Peyer's patch (tissue), 4 donors: ENCODE measurements at regions not wholly inside any gene's neighbourhood (a gene's known extent, or its start where the extent isn't known, plus 50 kb on each side); places are given as distances from the start of the nearest gene placed in this dataset.

Experiments
- CTCF ChIP-seq, 6 experiments: fragments of 450-650 bp in 4 of 6; fragments of 200-600 bp in 2 of 6; sonication (generic) in 1 of 6; IDR thresholded peaks; one replicate each; pipeline ENCODE4 v1.5.1; 2017 to 2019; ENCODE audit warnings: antibody characterized with exemption in 6 of 6, mild to moderate bottlenecking in 3 of 6, moderate library complexity in 1 of 6
- POLR2A ChIP-seq, 2 donors: fragments of 450-650 bp; IDR thresholded peaks; one replicate each; pipeline ENCODE4 v1.5.1; 2017; ENCODE audit warnings: antibody characterized with exemption in 2 of 2, mild to moderate bottlenecking in 2 of 2, moderate library complexity in 2 of 2

GRCh38 chr13:85492283-85492682 lies 306.9 kb downstream of the SLITRK6 start:
- TF ChIP-seq CTCF (IDR thresholded peaks at IDR 0.05) (no peak), POLR2A (IDR thresholded peaks at IDR 0.05) (no peak)
